Stomach (tissue), 4 donors: ENCODE measurements at regions not wholly inside any gene's neighbourhood (a gene's known extent, or its start where the extent isn't known, plus 50 kb on each side); places are given as distances from the start of the nearest gene placed in this dataset.

Experiments
- CTCF ChIP-seq, 7 experiments: fragments of 450-650 bp in 4 of 7; fragments of 200-600 bp in 3 of 7; sonication (generic) in 3 of 7; IDR thresholded peaks; one replicate each; pipeline ENCODE4 v1.5.1; 2016 to 2019; ENCODE audit warnings: antibody characterized with exemption in 7 of 7, control low read depth in 2 of 7, mild to moderate bottlenecking in 1 of 7
- POLR2AphosphoS5 ChIP-seq, 3 donors: sonication (generic); formaldehyde crosslinking; IDR thresholded peaks; one replicate each; pipeline ENCODE4 v1.6.1; 2016; ENCODE audit warnings: antibody characterized with exemption in 3 of 3

- no peak for TF ChIP-seq POLR2AphosphoS5 (IDR thresholded peaks at IDR 0.05)
- TF ChIP-seq CTCF (IDR thresholded peaks at IDR 0.05) = no peak
Measured at GRCh38 chr2:82330155-82330554, 2025.6 kb upstream of the LRRTM1 start.
